ENCODE measurements at regions not wholly inside any gene's neighbourhood (a gene's known extent, or its start where the extent isn't known, plus 50 kb on each side); places are given as distances from the start of the nearest gene placed in this dataset.

- no peak for DNase-seq
Observed at GRCh38 chr10:117710181-117710798, 167.7 kb downstream of the EMX2 start.

- no peak for DNase-seq
Observed at GRCh38 chr10:117716889-117717288, 174.3 kb downstream of the EMX2 start.

GRCh38 chr10:117718986-117719920 is 176.7 kb downstream of the EMX2 start:
- no peak for DNase-seq

- no peak for DNase-seq
Observed at GRCh38 chr10:117720931-117721835, 178.6 kb downstream of the EMX2 start.

- DNase-seq: no peak
Observed at GRCh38 chr10:117721873-117722272, 179.3 kb downstream of the EMX2 start.

GRCh38 chr10:117723343-117723742 is 180.8 kb downstream of the EMX2 start:
- no peak for DNase-seq

- peak in 4 of 56 donors; percentile 5 to 50 (median 16) for DNase-seq
Observed at GRCh38 chr10:117725993-117726392, 183.4 kb downstream of the EMX2 start.

GRCh38 chr10:117726596-117727295 is 184.2 kb downstream of the EMX2 start:
- no peak for DNase-seq

- no peak for DNase-seq
Observed at GRCh38 chr10:117727421-117727820, 184.9 kb downstream of the EMX2 start.

- no peak for DNase-seq
Observed at GRCh38 chr10:117728087-117728486, 185.5 kb downstream of the EMX2 start.

- no peak for DNase-seq
Observed at GRCh38 chr10:117729156-117729555, 186.6 kb downstream of the EMX2 start.

- DNase-seq: no peak
Observed at GRCh38 chr10:117731121-117731791, 188.7 kb downstream of the EMX2 start.

GRCh38 chr10:117734731-117735405 is 192.3 kb downstream of the EMX2 start:
- DNase-seq: peak in 13 of 56 donors; percentile 3 to 53 (median 16)

GRCh38 chr10:117736655-117737054 is 194.1 kb downstream of the EMX2 start:
- no peak for DNase-seq

GRCh38 chr10:117740088-117740487 is 197.5 kb downstream of the EMX2 start:
- no peak for DNase-seq

GRCh38 chr10:117740691-117741222 is 198.2 kb downstream of the EMX2 start:
- DNase-seq: no peak

GRCh38 chr10:117741524-117741923 is 199.0 kb downstream of the EMX2 start:
- DNase-seq: no peak

- no peak for DNase-seq
Observed at GRCh38 chr10:117743509-117743908, 201.0 kb downstream of the EMX2 start.

- DNase-seq: no peak
Observed at GRCh38 chr10:117745301-117745700, 202.8 kb downstream of the EMX2 start.
